ENCODE measurements at regions not wholly inside any gene's neighbourhood (a gene's known extent, or its start where the extent isn't known, plus 50 kb on each side); places are given as distances from the start of the nearest gene placed in this dataset.

DNA sequence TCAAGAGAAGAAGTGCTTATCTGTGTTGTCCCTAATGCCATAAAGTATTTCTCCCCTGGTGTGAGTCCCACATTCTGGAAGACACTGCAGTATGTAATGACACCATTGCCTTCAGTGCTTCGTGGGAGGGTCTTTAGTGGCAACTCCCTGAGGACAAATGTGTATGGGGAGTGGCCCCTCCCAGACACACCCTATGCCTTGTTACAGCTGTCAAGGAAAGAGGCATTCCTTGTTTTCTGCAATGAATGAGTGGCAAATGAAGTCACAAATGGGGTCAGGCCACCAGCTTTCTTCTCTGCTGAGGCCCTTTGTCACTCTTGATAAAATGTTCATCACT, 183.2 kb downstream of the FGFR2 start:
- TF ChIP-seq CTCF (IDR thresholded peaks at IDR 0.05; ENCODE audit: poor library complexity), result no peak
- no peak for TF ChIP-seq EZH2 (IDR thresholded peaks at IDR 0.05; ENCODE audit: borderline replicate concordance)
